ENCODE measurements at regions not wholly inside any gene's neighbourhood (a gene's known extent, or its start where the extent isn't known, plus 50 kb on each side); places are given as distances from the start of the nearest gene placed in this dataset.
"Not testable (repeated sequence)": the region's sequence is repeated elsewhere in the genome, so short reads cannot be mapped to it uniquely, and the experiment has no call there.

GRCh38 chr4:188727746-188728145 is 588.5 kb downstream of the TRIML1 start:
- DNase-seq (no peak), FAIRE-seq (no peak), ATAC-seq (no peak)
- 74 to 86% methylated on average over 1 of the region's 1 CpG for WGBS, 2 donors
- Histone ChIP-seq H3K27ac (no peak overlapping the region), H3K4me3 (no peak overlapping the region), H3K4me1 (no peaks in the 10 kb centered on the region), H3K36me3 (no peaks in the 10 kb centered on the region), H3K27me3 (no peaks in the 10 kb centered on the region), H3K9me3 (no peaks in the 10 kb centered on the region)
- intact Hi-C loops (cut with DNase I): no loop called here
- no peak for TF ChIP-seq CTCF (IDR thresholded peaks at IDR 0.05)

- FAIRE-seq (no peak), ATAC-seq (no peak), DNase-seq (no peak)
- Histone ChIP-seq H3K4me1 (no peaks in the 10 kb centered on the region), H3K36me3 (no peaks in the 10 kb centered on the region), H3K4me3 (no peak overlapping the region), H3K27me3 (no peaks in the 10 kb centered on the region), H3K27ac (no peak overlapping the region), H3K9me3 (no peaks in the 10 kb centered on the region)
- intact Hi-C loops (cut with DNase I): no loop called here
- WGBS, 2 donors: 7 to 15% methylated on average over 1 of the region's 1 CpG
- no peak for TF ChIP-seq CTCF (IDR thresholded peaks at IDR 0.05)
Observed at GRCh38 chr4:188728359-188728758, 589.1 kb downstream of the TRIML1 start.

- Histone ChIP-seq H3K27ac (no peak overlapping the region), H3K36me3 (no peaks in the 10 kb centered on the region), H3K4me3 (no peak overlapping the region), H3K9me3 (no peaks in the 10 kb centered on the region), H3K27me3 (no peaks in the 10 kb centered on the region), H3K4me1 (no peaks in the 10 kb centered on the region)
- no peak for ATAC-seq
- DNase-seq: no peak
- no peak for TF ChIP-seq CTCF (IDR thresholded peaks at IDR 0.05)
- intact Hi-C loops (cut with DNase I): no loop called here
- WGBS, 2 donors: 31 to 36% methylated on average over 3 of the region's 3 CpGs
- FAIRE-seq: no peak
Observed at GRCh38 chr4:188732131-188732530, 592.9 kb downstream of the TRIML1 start.

- WGBS, 2 donors: 84 to 86% methylated on average over 15 of the region's 15 CpGs
- FAIRE-seq (no peak), ATAC-seq (no peak), DNase-seq (peak in 1 of 6 donors; percentile 48)
- TF ChIP-seq CTCF (IDR thresholded peaks at IDR 0.05): no peak
- H3K4me1 ChIP-seq: no peaks in the 10 kb centered on the region
- no peak overlapping the region for H3K4me3 ChIP-seq
- no peaks in the 10 kb centered on the region for H3K36me3 ChIP-seq
- intact Hi-C loops (cut with DNase I): no loop called here
- H3K9me3 ChIP-seq: no peaks in the 10 kb centered on the region
- no peaks in the 10 kb centered on the region for H3K27me3 ChIP-seq
- H3K27ac ChIP-seq: no peak overlapping the region
Observed at GRCh38 chr4:188735082-188735481, 595.8 kb downstream of the TRIML1 start.

GRCh38 chr4:188737251-188738002 is 598.2 kb downstream of the TRIML1 start:
- Histone ChIP-seq H3K9me3 (no peaks in the 10 kb centered on the region), H3K4me1 (no peaks in the 10 kb centered on the region), H3K27ac (no peak overlapping the region), H3K4me3 (no peak overlapping the region), H3K36me3 (no peaks in the 10 kb centered on the region), H3K27me3 (no peaks in the 10 kb centered on the region)
- TF ChIP-seq CTCF (IDR thresholded peaks at IDR 0.05): no peak
- intact Hi-C loops (cut with DNase I): no loop called here
- ATAC-seq (no peak), DNase-seq (no peak), FAIRE-seq (no peak)
- WGBS, 2 donors: 76 to 87% methylated on average over 4 of the region's 4 CpGs

- FAIRE-seq; H3K9me3 ChIP-seq; intact Hi-C loops (cut with DNase I); H3K4me1 ChIP-seq; H3K27me3 ChIP-seq; H3K27ac ChIP-seq; H3K36me3 ChIP-seq: not testable (repeated sequence)
- peak in 1 of 6 donors; percentile 56 for DNase-seq
- peak overlapping the region in 1 of 4 donors; percentile 31 for H3K4me3 ChIP-seq
- WGBS, 2 donors: 72 to 77% methylated on average over 15 to 24 of the region's 24 CpGs
- peak in 2 of 4 donors; percentile 48 to 52 for ATAC-seq
Observed at GRCh38 chr4:188738290-188738689, 599.0 kb downstream of the TRIML1 start.

- intact Hi-C loops (cut with DNase I); H3K4me3 ChIP-seq; H3K4me1 ChIP-seq; ATAC-seq; H3K36me3 ChIP-seq; FAIRE-seq; DNase-seq; H3K27me3 ChIP-seq; H3K9me3 ChIP-seq; H3K27ac ChIP-seq: not testable (repeated sequence)
- 80 to 91% methylated on average over 1 of the region's 1 CpG for WGBS, 2 donors
Observed at GRCh38 chr4:188740172-188740571, 600.9 kb downstream of the TRIML1 start.

- FAIRE-seq, H3K36me3 ChIP-seq: not testable (repeated sequence)
- no CpG with 5 or more reads among the region's 1 CpG for WGBS, 2 donors
Observed at GRCh38 chr4:188740791-188741190, 601.5 kb downstream of the TRIML1 start.

More at GRCh38 chr4:188740791-188741190, 601.5 kb downstream of the TRIML1 start:
- H3K4me1 ChIP-seq; ATAC-seq; H3K9me3 ChIP-seq; H3K27me3 ChIP-seq; intact Hi-C loops (cut with DNase I); H3K4me3 ChIP-seq; H3K27ac ChIP-seq; DNase-seq: not testable (repeated sequence)

Measured in pancreas (tissue), 10 donors.